ENCODE measurements at regions not wholly inside any gene's neighbourhood (a gene's known extent, or its start where the extent isn't known, plus 50 kb on each side); places are given as distances from the start of the nearest gene placed in this dataset.
"Not testable (repeated sequence)": the region's sequence is repeated elsewhere in the genome, so short reads cannot be mapped to it uniquely, and the experiment has no call there.

DNA sequence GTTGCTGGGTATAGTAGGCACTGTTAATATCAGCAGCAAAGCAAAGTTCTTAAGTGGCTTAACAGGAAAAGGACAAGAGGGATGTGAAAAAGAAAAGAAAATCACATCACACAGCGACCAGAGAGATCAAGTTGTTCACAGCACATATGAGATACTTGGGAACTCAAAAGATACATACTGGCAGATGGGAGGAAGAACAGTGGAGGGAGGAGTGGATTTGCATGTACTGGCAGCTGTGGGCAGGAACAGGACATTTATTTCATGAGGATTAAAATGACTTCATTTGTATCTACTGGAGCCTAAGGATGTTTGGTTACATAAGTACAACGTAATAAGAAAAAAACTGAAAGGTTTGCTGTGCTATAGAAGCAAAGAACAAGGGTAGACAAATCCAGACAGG lies 136.5 kb upstream of the IFNG-AS1 start:
- DNase-seq = no peak

DNA sequence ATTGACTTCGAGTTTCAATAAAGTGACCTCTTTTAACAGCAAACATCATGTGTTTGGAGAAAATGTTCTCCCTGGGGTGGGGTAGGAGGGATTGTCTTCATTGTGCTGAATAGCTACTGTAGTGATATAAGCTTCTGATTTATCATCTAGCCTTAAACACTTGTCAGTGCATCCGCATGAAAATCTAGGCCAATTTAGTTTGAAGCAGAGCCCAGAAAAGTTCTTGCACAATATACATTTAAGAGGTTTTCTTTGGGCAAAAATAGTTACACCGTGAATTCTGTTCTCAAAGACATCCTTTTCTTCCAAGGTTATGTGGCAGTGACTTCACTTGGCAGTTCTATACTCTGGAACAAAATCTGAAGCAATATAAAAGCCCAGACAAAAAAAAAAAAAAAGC lies 136.0 kb upstream of the IFNG-AS1 start:
- no peak for DNase-seq

DNA sequence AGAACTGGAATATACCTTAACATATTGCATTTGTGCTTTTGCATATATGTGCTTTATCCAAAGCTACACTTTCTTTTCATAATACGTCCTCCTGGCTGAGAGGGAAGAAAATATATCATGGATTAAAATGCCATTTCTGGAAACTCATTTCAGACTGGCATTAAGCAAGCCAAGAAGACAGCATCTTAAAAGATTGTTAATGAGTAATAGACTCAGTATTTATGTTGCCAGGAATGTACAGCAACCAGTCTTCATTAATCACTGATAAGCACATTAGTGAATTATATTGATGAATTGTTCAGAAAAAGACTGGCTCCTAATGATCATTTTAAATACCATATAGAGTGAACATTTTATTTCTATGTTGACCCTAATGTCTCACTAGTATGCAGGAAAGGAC lies 134.9 kb upstream of the IFNG-AS1 start:
- no peak for DNase-seq

DNA sequence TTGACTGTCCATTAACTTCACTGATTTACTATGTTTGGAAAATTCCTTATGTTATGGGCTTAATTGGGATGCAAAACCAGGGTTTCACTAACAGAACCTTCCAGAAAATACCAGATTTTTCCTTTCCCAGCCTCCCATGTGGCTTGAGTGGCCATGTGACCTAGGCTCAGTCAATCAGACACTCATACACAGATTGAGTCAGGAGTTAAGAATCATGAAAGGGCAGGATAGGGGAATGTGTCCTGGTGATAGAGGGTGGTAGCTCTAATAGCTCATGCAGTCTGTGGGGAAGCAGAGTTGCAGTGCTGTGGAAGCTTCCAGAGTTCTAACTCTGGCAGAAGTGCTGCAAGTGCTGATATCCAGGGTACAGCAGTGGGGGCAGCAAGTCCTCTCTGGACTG lies 134.1 kb upstream of the IFNG-AS1 start:
- DNase-seq = no peak

DNA sequence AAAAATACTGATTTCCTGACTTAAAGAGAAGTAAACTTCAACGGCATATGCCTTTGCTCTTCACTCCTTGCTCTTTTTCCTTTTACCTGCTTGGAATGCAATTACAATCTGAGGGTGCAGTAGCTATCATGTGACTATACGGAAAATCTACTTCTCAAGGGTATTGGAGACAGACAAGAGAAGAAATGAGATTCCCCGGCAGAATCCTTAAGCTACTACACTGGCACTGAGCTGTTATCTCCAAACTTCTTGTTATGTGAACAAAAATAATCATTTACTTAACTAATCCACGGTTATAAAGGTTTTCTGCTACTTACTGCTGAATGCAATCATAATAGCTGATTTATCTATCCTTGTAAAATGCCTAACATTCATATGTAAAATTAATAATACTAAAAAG lies 118.0 kb upstream of the IFNG-AS1 start:
- no peak for DNase-seq

DNA sequence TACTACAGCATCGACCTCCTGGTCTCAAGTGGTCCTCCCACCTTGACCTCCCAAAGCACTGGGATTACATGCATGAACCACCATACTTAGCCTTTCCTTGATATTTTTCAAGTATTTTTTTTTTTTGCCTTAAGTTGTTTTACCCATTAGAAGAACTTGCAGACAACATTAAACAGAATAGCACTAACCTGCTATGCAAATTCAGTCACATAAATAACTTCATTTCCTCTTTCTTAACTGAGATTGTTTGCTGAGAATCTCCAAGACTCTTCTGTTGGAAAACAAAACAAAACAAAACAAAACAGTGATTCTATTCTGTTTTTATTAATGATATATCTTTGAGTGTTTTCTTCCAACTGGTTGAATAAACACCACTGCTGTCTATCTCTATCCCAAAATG lies 115.9 kb upstream of the IFNG-AS1 start:
- no peak for DNase-seq

DNA sequence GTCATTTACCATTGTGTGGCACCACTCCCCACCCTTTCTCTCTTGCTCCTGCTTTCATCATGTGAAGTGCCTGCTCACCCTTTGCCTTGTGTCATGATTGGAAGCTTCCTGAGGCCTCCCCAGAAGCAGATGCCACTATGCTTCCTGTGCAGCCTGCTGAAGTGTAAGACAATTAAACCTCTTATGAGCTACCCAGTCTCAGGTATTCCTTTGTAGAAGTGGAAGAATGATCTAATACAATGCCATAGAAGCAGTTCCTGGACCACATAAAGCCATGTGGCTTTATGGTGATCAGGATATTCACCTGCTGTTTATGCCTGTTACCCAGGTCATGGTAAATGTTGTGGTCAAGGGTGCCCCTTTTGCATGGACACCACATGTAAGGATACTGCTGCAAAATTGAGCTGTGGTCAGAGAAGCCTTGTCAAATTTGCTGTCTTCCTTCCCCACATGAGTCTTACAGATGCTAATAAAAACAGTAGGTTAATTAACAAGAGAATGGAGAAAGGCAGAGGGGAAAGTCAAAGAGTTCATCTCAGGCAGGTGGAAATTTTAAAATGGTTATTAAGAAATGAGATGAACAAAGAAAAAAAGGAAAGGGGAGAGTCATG lies 112.8 kb upstream of the IFNG-AS1 start:
- no peak for DNase-seq

DNA sequence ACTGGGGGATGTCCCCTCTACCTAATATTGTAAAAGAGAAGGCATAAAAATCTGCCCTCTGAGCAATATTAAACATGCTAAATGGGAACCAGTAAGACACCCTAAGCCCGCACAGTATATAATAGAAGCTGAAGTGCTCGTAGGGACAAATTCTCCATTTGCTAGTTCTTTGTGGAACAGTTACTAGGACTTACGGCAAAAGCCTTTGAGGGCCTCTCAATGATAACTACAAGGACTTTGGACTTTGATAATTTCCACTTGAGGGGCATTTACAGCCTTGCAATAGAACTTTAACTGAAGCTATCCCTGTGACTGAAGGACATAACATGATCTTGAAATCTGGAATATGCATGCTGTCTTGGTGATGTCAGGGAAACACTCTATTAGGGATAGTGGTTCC lies 111.5 kb upstream of the IFNG-AS1 start:
- peak; percentile 54 to 63 for DNase-seq

DNA sequence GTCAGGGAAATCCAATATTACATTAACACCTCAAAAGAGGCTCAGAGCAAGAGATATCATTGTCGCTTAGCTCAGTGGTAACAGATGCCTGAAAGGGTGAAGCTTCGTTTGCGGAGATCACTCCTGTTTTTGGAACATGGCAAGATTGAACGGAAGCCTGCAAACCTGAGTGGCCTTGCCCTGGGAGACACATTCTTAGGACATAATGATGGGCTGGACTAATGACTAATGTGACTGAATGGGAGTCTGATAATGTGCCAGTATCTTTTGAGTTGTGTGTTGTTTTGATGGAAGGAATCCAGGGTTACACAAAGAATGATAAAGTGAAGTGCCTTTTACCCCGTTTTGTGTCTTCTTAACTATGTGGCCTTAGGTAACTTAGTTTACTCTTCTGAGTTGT lies 109.3 kb upstream of the IFNG-AS1 start:
- no peak for DNase-seq

DNA sequence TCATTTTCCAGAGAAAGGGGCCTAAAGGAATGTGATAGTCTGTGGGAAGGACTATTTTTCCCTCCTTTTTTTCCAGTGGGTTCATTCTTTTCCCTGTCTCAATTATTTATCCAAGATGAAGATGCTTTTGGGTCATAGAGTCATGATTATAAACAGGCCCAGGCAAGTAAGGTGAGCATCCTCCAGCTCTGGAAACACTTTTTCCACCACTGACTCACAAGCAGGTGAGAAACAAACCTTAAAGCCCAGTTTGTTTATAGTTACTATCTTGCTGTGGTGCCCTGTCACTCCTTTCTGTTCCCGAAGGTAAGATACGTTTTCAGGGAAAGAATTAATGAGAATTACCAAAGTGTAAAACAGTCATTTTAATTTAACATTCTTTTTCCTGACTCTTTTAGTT lies 107.7 kb upstream of the IFNG-AS1 start:
- no peak for DNase-seq

DNA sequence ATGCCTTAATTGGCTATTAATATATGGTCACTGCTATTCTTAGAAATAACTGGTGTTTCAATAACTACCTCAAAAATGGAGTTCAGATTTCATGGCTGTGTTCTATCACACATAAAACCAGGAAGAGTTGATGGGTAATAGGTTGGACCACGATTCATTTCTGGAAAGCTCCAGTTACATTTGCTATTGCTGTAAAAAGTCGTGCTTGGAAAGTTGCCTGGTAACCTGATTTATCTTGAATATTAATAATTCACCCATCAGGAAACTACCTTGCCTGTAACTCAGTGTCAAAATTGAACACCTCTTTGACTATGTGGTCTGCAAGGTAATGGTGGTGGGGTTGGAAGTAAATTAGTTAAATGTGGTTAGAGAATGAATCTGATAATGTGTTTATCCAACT lies 104.7 kb upstream of the IFNG-AS1 start:
- DNase-seq = no peak

DNA sequence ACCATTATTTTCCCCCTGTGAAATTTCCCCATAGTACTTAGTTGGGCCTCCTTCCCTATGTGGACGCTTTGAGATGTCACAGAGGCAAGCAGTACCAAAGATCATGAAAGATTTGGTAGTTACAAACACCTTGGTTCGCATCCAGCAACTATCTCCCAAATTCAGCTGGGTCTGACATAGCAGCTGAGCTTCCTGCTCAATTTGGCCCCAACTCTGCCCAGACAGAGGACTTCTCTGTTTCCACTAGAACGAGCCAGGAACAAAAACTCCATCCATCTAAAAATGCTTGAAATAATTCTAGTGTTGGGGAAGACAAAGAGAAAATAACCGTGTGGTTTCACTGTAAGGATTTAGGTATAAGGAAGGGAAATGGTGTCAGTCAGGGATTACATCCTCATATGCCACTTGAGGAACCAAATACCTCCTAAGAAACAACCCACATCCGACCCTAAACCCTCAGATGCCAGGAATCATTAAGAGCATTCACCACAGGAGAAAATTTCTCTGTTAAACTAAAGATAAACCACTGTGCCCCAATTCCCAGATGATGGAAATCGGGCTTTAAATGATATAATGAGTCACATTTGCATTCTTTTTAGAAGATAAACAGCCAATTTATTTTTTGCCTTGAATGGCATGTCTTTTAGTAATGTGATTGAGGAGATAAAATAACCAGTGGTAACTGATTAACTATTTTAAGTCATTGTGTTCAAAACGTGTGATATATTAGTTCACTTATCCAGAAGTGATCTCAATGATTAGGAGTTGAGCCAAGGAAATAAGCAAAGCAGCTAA lies 103.7 kb upstream of the IFNG-AS1 start:
- no peak for DNase-seq

DNA sequence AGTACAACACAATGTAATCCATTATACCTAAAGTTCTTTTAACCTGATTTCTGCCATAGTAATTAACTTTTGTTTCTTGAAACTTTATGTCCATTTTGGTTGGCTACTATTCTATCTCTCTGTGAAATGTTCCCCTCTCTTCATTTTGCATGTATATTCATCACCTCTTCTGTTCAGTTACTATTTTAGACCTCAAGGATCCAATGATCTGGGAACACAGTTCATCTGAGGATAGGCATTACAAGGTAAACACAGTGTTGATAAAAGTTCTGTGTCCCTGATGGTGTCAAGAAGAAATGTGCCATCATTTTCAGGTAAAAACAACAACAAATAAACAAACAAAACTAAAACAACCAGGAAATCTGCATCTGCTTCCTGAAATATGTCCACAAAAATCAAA lies 102.2 kb upstream of the IFNG-AS1 start:
- DNase-seq = no peak

DNA sequence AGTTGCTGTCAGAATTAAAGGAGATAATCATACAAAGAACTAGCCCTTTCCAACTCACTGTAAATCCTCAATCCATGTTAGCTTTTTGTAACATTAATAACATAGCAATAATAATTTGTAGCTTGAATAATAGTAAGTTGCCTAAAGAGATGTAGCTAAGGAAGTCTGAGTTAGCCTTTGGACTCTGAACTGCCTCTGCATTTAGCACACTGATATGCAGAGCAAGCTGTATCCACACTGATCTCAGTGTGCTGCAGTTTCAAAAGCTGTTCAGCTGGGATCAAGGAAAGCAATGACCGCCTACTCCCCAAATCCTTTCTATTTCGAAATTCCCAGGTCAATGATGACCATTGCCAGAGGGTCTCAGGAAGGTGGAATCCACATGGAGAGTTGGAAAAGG lies 99.3 kb upstream of the IFNG-AS1 start:
- DNase-seq = no peak

DNA sequence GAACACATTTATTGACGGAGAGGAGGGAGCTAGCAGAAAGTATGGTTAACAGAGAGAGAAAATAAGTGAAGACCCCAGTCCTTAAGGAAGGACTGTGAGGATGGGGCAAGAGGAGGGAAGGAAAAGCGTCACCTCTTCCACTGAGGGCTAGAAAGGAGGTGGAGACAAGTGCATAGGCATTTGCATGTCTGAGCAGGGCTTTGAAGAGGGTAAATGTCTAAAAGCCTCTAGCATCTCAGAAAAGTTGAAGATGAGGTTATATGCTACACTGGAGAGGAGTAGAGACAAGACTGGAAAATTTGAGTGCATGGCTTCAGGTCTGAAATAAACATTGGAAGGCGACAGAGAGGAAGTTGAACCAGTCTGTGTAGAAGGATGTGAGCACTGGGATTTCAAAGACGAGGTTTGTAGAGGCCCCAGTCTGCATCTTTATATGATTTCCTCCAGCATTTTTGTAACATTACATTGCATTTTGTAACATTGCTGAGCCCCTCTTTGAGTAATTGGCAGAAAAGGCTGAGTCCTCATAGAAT lies 98.5 kb upstream of the IFNG-AS1 start:
- no peak for DNase-seq

DNA sequence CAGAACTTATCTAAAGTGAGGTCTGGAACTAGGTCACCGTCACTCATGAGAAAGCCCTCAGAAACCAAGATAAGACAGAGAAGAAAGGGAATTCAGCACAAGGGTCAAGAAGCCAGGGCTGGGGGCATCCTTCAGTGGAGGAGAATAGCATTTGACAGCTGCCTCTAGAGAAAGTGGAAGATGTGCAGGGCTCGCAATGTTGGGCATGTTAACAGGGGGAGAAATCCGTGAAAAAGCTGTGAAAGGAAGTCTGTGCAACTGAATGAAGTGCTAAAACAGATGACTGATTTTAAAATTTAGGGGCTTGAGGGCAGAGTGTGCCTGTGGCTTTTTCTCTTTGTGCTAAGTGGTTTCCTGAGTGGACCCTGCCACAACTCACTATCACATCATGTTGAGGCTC lies 97.7 kb upstream of the IFNG-AS1 start:
- DNase-seq = no peak

DNA sequence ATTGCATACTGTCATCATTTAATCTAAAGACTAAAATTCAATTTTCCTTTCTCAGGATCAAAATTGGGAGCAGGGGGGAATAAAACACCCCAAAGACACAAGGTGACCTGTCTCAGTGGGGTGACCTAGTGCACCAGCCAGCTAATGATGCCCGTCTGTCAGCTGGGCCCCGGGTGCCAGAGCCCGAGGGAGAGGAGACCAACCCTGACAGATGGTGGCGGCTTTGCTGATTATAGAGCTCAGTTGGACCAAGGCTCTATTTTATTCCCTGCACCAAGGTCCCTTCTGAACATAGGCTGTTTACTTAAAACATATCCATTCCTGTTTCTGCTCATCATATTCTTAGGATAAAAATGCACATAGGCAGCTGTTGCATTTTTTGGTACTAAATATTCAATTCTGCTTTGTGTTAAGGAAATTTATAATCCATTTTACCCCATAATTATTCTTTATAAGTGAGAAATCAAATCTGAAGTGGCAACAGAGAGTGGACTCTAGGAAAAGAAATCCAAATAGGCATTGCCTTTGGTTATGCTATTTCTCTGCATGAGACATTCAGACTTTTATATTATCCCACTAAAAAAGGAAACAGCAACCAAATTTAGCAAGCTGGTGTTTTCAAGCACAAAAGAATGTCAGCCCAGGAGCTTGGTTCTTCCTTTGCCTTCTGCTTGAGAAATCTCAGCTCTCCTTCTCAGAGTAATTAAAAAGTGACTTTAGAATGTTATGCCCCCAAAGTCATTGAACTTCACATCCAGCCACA lies 96.8 kb upstream of the IFNG-AS1 start:
- DNase-seq = no peak

DNA sequence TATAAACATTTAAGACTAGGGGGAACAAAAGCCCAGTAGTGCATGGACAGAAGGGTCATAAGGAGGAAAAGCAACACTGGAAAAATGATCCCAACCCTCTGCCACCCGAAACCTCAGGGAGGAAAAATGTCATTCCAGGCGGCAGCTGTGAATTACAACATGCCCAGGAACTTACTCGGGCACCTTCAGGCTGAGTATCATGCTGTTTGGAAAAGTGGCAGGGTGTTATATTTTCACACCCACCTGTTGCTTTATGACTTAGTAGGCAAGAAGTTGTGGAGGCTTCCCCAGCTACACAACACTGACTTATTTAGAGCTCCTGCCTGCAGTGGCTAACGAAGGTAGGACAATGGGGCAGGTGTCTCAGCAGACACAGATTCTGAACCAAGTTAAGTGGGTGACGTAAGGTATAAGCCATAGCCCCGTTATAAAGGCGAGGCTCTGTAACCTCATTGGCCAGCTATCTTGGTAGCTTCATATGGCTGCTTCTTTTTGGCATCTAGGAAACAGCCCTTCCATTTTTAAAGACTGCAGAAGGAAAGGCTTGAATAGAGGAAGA lies 96.1 kb upstream of the IFNG-AS1 start:
- no peak for DNase-seq

DNA sequence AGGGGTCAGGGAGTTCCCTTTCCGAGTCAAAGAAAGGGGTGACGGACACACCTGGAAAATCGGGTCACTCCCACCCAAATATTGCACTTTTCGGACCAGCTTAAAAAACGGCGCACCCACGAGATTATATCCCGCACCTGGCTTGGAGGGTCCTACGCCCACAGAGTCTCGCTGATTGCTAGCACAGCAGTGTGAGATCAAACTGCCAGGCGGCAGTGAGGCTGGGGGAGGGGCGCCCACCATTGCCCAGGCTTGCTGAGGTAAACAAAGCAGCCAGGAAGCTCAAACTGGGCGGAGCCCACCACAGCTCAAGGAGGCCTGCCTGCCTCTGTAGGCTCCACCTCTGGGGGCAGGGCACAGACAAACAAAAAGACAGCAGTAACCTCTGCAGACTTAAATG lies 88.8 kb upstream of the IFNG-AS1 start:
- not testable (repeated sequence) for DNase-seq

DNA sequence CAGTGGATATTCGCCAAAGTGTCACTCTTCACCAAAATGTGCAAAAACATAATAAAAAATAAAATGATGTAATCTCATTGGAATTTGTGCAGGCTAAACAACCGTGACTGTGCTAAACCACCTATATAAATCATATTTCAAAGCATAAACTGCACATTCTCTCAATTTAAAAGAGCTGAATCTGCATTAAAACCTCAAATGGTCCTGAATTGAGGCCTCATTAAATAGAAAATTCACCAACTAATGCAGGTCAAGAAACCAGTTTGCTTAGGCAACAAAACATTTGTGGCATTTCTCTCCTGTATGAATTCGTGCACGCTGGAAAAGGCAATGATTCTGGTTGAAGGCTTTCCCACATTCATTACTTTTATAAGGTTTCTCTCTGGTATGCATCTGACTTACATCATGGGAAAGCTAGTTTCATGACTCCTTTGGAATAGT lies 80.1 kb upstream of the IFNG-AS1 start:
- no peak for DNase-seq

DNA sequence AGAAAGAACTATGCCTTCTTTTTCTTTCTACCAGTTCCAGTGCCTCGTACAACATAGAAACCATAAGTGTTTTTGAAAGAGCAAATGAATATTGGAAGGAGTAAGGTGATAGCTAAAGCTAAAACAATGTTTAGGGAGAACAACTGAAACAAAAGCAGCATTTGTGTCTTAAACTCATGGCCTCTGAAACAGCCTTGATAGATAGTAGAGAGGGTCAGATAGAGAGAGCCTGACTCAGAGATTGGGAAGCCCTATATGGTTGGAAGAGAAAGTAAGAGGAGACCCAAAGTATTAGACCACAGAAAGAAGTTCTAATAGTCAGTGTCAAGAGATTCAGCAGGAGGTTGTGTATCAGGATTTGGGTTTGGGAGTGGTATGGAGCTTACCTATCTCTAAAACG lies 79.6 kb upstream of the IFNG-AS1 start:
- DNase-seq = no peak

DNA sequence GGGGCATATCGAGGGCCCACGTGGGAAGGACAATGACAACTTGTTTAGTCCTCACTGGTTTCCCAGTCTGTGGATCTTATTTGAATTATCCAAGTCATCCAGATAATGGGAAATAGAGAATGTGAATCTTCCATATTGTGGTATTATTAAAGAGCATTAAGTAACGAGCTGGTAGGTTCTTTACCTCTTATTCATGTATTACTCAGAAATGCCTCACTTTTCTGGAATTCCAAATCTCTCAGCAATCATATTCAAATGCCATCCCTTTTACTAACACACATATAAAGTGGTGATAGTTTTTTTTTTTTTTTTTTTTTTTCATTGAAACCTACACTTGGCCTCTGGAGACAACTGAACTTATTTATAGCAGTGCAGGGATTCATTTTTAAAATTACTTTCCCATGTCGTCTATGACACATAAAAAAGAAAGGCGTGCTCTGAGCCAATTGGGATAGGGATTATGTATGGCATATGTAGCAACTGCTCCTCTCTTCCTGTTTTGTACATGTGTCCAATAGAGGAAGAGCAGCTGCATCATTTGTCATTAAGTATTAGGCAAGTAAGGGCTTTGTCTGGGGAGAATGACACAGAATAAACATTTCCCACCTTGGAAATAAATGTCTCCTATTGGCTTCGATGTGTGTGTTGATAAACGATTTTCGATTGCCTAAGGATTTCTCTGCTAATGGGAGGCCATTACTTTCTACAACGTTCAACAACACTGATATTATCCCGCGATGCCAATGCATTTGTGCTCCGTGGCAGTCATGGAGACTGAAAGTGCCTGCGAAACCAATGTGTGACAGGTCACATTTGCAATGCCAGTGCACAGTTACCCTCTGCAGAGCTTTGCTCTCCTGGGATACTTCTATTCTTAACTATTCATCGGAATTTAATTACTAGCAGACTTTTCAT lies 78.6 kb upstream of the IFNG-AS1 start:
- DNase-seq = no peak

DNA sequence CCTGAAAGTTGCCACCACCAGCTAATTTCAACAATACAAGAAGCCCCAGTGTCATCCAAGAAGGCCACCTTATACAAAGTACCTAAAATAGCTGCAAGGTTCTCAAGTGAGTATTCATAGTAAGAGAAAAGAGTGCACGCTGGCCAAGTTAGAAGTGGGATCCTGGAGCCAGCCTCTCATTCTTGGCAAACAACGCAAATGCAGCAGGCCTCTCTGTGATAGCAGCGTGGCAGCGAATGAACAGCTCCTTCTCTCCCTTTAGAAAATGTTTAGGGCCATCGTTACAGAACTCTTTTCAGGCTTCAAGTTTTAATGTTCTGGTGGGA lies 78.0 kb upstream of the IFNG-AS1 start:
- no peak for DNase-seq

Data from NCI-H187 (cell line).